GM12878 (cell line): ENCODE measurements at regions not wholly inside any gene's neighbourhood (a gene's known extent, or its start where the extent isn't known, plus 50 kb on each side); places are given as distances from the start of the nearest gene placed in this dataset.
A peak's percentile ranks its signal among the peaks of the same experiment; 100 is the strongest.

Experiments
- ATAC-seq: fragments of 200-7000 bp; cut with Tn5 transposase; 3 replicates; pipeline ENCODE4 v1.9.1; 2020; ENCODE audit warnings: mild to moderate bottlenecking, moderate library complexity
- BruUV-seq: library from RNA; stranded (reverse); fragments of 400-500 nt; replicated peaks from 2 replicates; lab custom pipeline; 2021; lab: Mats Ljungman, UMichigan
- CTCF ChIA-PET: fragments of 300-600 bp; sonication (Branson Sonifier 250); formaldehyde crosslinking; extraction: SDS; loops from one replicate; lab custom pipeline; 2021; ENCODE audit warnings: inconsistent platforms; lab: Yijun Ruan, JAX
- POLR2A ChIA-PET: fragments of 350-600 bp; formaldehyde crosslinking; extraction: SDS; loops from one replicate; lab custom pipeline; 2021; ENCODE audit warnings: inconsistent platforms; lab: Charles Lee
- RAD21 ChIA-PET: fragments of 300-600 bp; sonication (Branson Sonifier 250); formaldehyde crosslinking; loops from one replicate; lab custom pipeline; 2023; ENCODE audit warnings: antibody characterized with exemption; ENCODE audit not compliant: unreplicated experiment; lab: Charles Lee
- SMC1A ChIA-PET: fragments of 300-600 bp; sonication (Branson Sonifier 250); formaldehyde crosslinking; loops from one replicate; lab custom pipeline; 2023; ENCODE audit not compliant: unreplicated experiment, uncharacterized antibody; lab: Charles Lee
- DNase-seq: peaks from one replicate; pipeline ENCODE4 v3.0.0-alpha.2; 2011; ENCODE audit warnings: low read depth, low spot score
- FAIRE-seq: peaks from 3 replicates; lab custom pipeline; 2011; peaks lifted over from hg19 to GRCh38; lab: Jason Lieb, UNC
- H2AFZ ChIP-seq: 2 replicates; pipeline ENCODE4 v1.6.0; 2011; ENCODE audit warnings: low read depth, low read length, control low read depth; ENCODE audit not compliant: control insufficient read depth
- H3K27ac ChIP-seq: 2 replicates; pipeline ENCODE4 v1.5.1; 2011; ENCODE audit warnings: control low read depth; ENCODE audit not compliant: control insufficient read depth, insufficient read depth
- H3K27me3 ChIP-seq, 2 experiments: replicated peaks in 1 of 2; 2 replicates each; pipeline versions ENCODE4 v1.6.0 to v1.6.1; 2011; ENCODE audit warnings: low read length in 1 of 2; ENCODE audit not compliant: control insufficient read depth in 2 of 2, insufficient read depth in 2 of 2
- H3K36me3 ChIP-seq, 2 experiments: 2 replicates each; pipeline ENCODE4 v1.5.1; 2011; ENCODE audit warnings: low read length in 1 of 2; ENCODE audit not compliant: control insufficient read depth in 2 of 2, insufficient read depth in 2 of 2
- H3K4me1 ChIP-seq: 2 replicates; pipeline ENCODE4 v1.6.1; 2011; ENCODE audit warnings: mild to moderate bottlenecking, low read length, moderate library complexity, mixed read lengths; ENCODE audit not compliant: control insufficient read depth, insufficient read depth
- H3K4me2 ChIP-seq: 2 replicates; pipeline ENCODE4 v1.6.0; 2011; ENCODE audit warnings: control low read depth; ENCODE audit not compliant: control insufficient read depth, insufficient read depth
- H3K4me3 ChIP-seq: fragments of 200-600 bp; sonication (generic); 2 replicates; pipeline ENCODE4 v1.5.1; 2016
- H3K79me2 ChIP-seq: 2 replicates; pipeline ENCODE4 v1.6.0; 2011; ENCODE audit warnings: low read length; ENCODE audit not compliant: control insufficient read depth, insufficient read depth
- H3K9ac ChIP-seq: 2 replicates; pipeline ENCODE4 v1.8.0; 2011; ENCODE audit warnings: low read length, control low read depth, mixed read lengths; ENCODE audit not compliant: control insufficient read depth, insufficient read depth
- H3K9me3 ChIP-seq: replicated peaks from 3 replicates; pipeline ENCODE4 v1.5.1; 2011; ENCODE audit warnings: mild to moderate bottlenecking, low read length; ENCODE audit not compliant: control insufficient read depth, insufficient read depth
- H4K20me1 ChIP-seq: 2 replicates; pipeline ENCODE4 v1.6.0; 2011; ENCODE audit not compliant: control insufficient read depth, insufficient read depth
- NBN ChIP-seq: fragments of 450-650 bp; IDR thresholded peaks from 2 replicates; pipeline ENCODE4 v1.6.1; 2016
- SPI1 ChIP-seq: IDR thresholded peaks from 2 replicates; pipeline ENCODE4 v1.6.1; 2011; ENCODE audit warnings: low read depth, mild to moderate bottlenecking, low read length, moderate library complexity, borderline replicate concordance; ENCODE audit not compliant: insufficient read depth
- ZBTB11 ChIP-seq: fragments of 450-650 bp; formaldehyde crosslinking; IDR thresholded peaks from 2 replicates; pipeline ENCODE4 v1.5.0; 2022; ENCODE audit warnings: mild to moderate bottlenecking, missing genetic modification characterization
- in situ Hi-C: fragments of 300-500 bp; cut with MboI; formaldehyde crosslinking; loops from 9 replicates; pipeline ENCODE4 v1.14.3; 2018; ENCODE audit warnings: mixed read lengths
- intact Hi-C: fragments of 100-400 bp; cut with micrococcal nuclease; formaldehyde crosslinking; loops from one replicate; pipeline ENCODE4 v1.14.2; 2022; ENCODE audit not compliant: unreplicated experiment

- ChIA-PET SMC1A (interaction anchor here (0.6 to 1.6 kb wide), 6 partner anchors 8 to 171 kb away, joined by 3 to 6 read pairs (median 3); no protein-coding TSS in a partner anchor), RAD21 (interaction anchor here (1.2 kb wide), 1 partner anchor 74 kb away, joined by 3 read pairs; no protein-coding TSS in a partner anchor), POLR2A (no interaction called here)
- Histone ChIP-seq H3K4me3 (no peak overlapping the region), H4K20me1 (no peaks in the 10 kb centered on the region), H3K4me2 (no peak overlapping the region), H3K4me1 (no peaks in the 10 kb centered on the region), H3K27me3 (no peaks in the 10 kb centered on the region), H3K79me2 (no peaks in the 10 kb centered on the region), H3K27ac (no peak overlapping the region), H3K9me3 (no peaks in the 10 kb centered on the region), H3K9ac (no peak overlapping the region), H3K36me3 (no peaks in the 10 kb centered on the region)
- DNase-seq = no peak
- FAIRE-seq = no peak
- BruUV-seq = no TSS peak
- TF ChIP-seq NBN (no peak), ZBTB11 (no peak), SPI1 (no peak)
- TF ChIP-seq, all 136 proteins: peak for 0
- intact Hi-C loops (no loop called here), in situ Hi-C loops (no loop called here)
- ATAC-seq = peak; percentile 55; the same call in 2 of the 3 replicates
- CTCF ChIA-PET = interaction anchor here (0.9 to 1.3 kb wide), 4 partner anchors 17 to 444 kb away, joined by 3 to 4 read pairs (median 3); no protein-coding TSS in a partner anchor
- no peak overlapping the region for H2AFZ ChIP-seq
Measured at GRCh38 chr4:104416725-104417356, 77.9 kb downstream of the CXXC4 start.
